Lower leg skin (tissue), 3 donors: ENCODE measurements at regions not wholly inside any gene's neighbourhood (a gene's known extent, or its start where the extent isn't known, plus 50 kb on each side); places are given as distances from the start of the nearest gene placed in this dataset.

Experiments used
- CTCF ChIP-seq, 3 donors: fragments of 450-650 bp; IDR thresholded peaks; one replicate each; pipeline ENCODE4 v1.5.1; 2016; ENCODE audit warnings: antibody characterized with exemption in 3 of 3, mild to moderate bottlenecking in 3 of 3, moderate library complexity in 2 of 3
- POLR2A ChIP-seq, 2 donors: fragments of 450-650 bp; IDR thresholded peaks; one replicate each; pipeline ENCODE4 v1.6.1; 2016 to 2017; ENCODE audit warnings: antibody characterized with exemption in 2 of 2, mild to moderate bottlenecking in 1 of 2, moderate library complexity in 1 of 2

- TF ChIP-seq POLR2A (IDR thresholded peaks at IDR 0.05), result no peak
- TF ChIP-seq CTCF (IDR thresholded peaks at IDR 0.05), result no peak
These were observed 424.4 kb upstream of the PMFBP1 start for GRCh38 chr16:72596373-72596772.
